HCT116 (cell line): ENCODE measurements at regions not wholly inside any gene's neighbourhood (a gene's known extent, or its start where the extent isn't known, plus 50 kb on each side); places are given as distances from the start of the nearest gene placed in this dataset.
A peak's percentile ranks its signal among the peaks of the same experiment; 100 is the strongest.

Experiments used
- ATAC-seq: fragments of 200-7000 bp; cut with Tn5 transposase; 2 replicates; pipeline ENCODE4 v1.9.1; 2020; ENCODE audit warnings: mild to moderate bottlenecking, moderate library complexity
- BruUV-seq: library from RNA; stranded (reverse); fragments of 400-500 nt; replicated peaks from 2 replicates; lab custom pipeline; 2021; lab: Mats Ljungman, UMichigan
- CTCF ChIA-PET: fragments of 300-600 bp; sonication (Branson Sonifier 250); formaldehyde crosslinking; loops from one replicate; lab custom pipeline; 2021; ENCODE audit warnings: antibody characterized with exemption; lab: Charles Lee
- POLR2A ChIA-PET: fragments of 300-600, 350-600 bp; sonication (Branson Sonifier 250); formaldehyde crosslinking; loops from one replicate; lab custom pipeline; 2021; ENCODE audit warnings: antibody characterized with exemption; lab: Charles Lee
- RAD21 ChIA-PET, 2 experiments: fragments of 300-600 bp; sonication (Branson Sonifier 250); formaldehyde crosslinking; loops; one replicate each; lab custom pipeline; 2023; ENCODE audit warnings: low total read pairs in 2 of 2; ENCODE audit not compliant: uncharacterized antibody in 2 of 2, unreplicated experiment in 2 of 2, low non-redundant PET in 1 of 2; lab: Charles Lee
- DNase-seq: peaks from one replicate; pipeline ENCODE4 v3.0.0-alpha.2; 2010; ENCODE audit warnings: low read depth, low spot score
- H2AFZ ChIP-seq: fragments of 200-600 bp; shearing (Covaris generic), sonication (generic); 2 replicates; pipeline ENCODE4 v1.6.1; 2017; ENCODE audit warnings: low read depth, mixed run types, mixed read lengths, antibody characterized with exemption, low read length; ENCODE audit not compliant: poor library complexity, severe bottlenecking
- H3K27ac ChIP-seq: 2 replicates; pipeline ENCODE4 v1.5.1; 2012; ENCODE audit warnings: low read depth, low read length
- H3K27me3 ChIP-seq: fragments of 200-600 bp; sonication (generic); 2 replicates; pipeline ENCODE4 v1.6.1; 2016; ENCODE audit warnings: mixed run types, low read length, mixed read lengths; ENCODE audit not compliant: insufficient read depth
- H3K36me3 ChIP-seq, 2 experiments: fragments of 200-500 bp in 1 of 2; fragments of 200-600 bp in 1 of 2; sonication (Bioruptor generic) in 1 of 2; sonication (generic) in 1 of 2; 2 replicates each; pipeline versions ENCODE4 v1.5.1 to v1.6.1; 2014 to 2016; ENCODE audit warnings: low read length in 2 of 2, inconsistent platforms in 1 of 2, mixed read lengths in 1 of 2, mixed run types in 1 of 2; ENCODE audit not compliant: insufficient read depth in 2 of 2, control insufficient read depth in 1 of 2
- H3K4me1 ChIP-seq, 2 experiments: fragments of 200-600 bp in 1 of 2; sonication (generic) in 1 of 2; 2 replicates each; pipeline versions ENCODE4 v1.5.1 to v1.6.1; 2012 to 2017; ENCODE audit warnings: low read length in 2 of 2, inconsistent platforms in 1 of 2, mild to moderate bottlenecking in 1 of 2, mixed read lengths in 1 of 2, mixed run types in 1 of 2, moderate library complexity in 1 of 2; ENCODE audit not compliant: insufficient read depth in 2 of 2, control insufficient read depth in 1 of 2
- H3K4me2 ChIP-seq: fragments of 200-600 bp; sonication (generic); 2 replicates; pipeline ENCODE4 v1.6.1; 2017; ENCODE audit warnings: mixed run types, low read length, mixed read lengths
- H3K4me3 ChIP-seq, 2 experiments: fragments of 200-600 bp in 1 of 2; sonication (generic) in 1 of 2; replicated peaks in 1 of 2; 2 replicates each; pipeline ENCODE4 v1.5.1; 2011 to 2016; ENCODE audit warnings: low read length in 2 of 2, control low read depth in 1 of 2, low read depth in 1 of 2, mild to moderate bottlenecking in 1 of 2, mixed read lengths in 1 of 2, mixed run types in 1 of 2
- H3K79me2 ChIP-seq: fragments of 200-600 bp; sonication (generic); 2 replicates; pipeline ENCODE4 v1.6.1; 2017; ENCODE audit warnings: mild to moderate bottlenecking, mixed run types, low read length, moderate library complexity, mixed read lengths; ENCODE audit not compliant: insufficient read depth
- H3K9ac ChIP-seq: fragments of 200-600 bp; sonication (generic); 2 replicates; pipeline ENCODE4 v1.6.1; 2016; ENCODE audit warnings: low read length, mixed read lengths
- H3K9me2 ChIP-seq: fragments of 200-600 bp; sonication (generic), shearing (Covaris generic); 2 replicates; pipeline ENCODE4 v1.6.1; 2017; ENCODE audit warnings: mixed run types, mild to moderate bottlenecking, moderate library complexity; ENCODE audit not compliant: insufficient read depth
- H3K9me3 ChIP-seq, 2 experiments: fragments of 200-500 bp in 1 of 2; fragments of 200-600 bp in 1 of 2; sonication (Bioruptor generic) in 1 of 2; sonication (generic) in 1 of 2; 2 replicates each; pipeline ENCODE4 v1.6.1; 2014 to 2017; ENCODE audit warnings: low read length in 2 of 2, mixed read lengths in 2 of 2, inconsistent platforms in 1 of 2, low read depth in 1 of 2, mild to moderate bottlenecking in 1 of 2, mixed run types in 1 of 2, moderate library complexity in 1 of 2; ENCODE audit not compliant: control insufficient read depth in 1 of 2, insufficient read depth in 1 of 2
- H4K20me1 ChIP-seq: fragments of 200-600 bp; sonication (generic), shearing (Covaris generic); 2 replicates; pipeline ENCODE4 v1.6.1; 2017; ENCODE audit warnings: mixed run types, mild to moderate bottlenecking, moderate library complexity; ENCODE audit not compliant: insufficient read depth
- ATF3 ChIP-seq: IDR thresholded peaks from 2 replicates; pipeline ENCODE4 v1.6.1; 2012
- CBX3 ChIP-seq: IDR thresholded peaks from 2 replicates; pipeline ENCODE4 v1.6.1; 2012; ENCODE audit warnings: low read depth
- CTCF ChIP-seq, 3 experiments: fragments of 200-600 bp in 1 of 3; sonication (generic) in 1 of 3; IDR thresholded peaks in 2 of 3; conservative IDR thresholded peaks in 1 of 3; 2 replicates each; pipeline ENCODE4 v1.5.1; 2012 to 2017; ENCODE audit warnings: low read depth in 2 of 3, low read length in 2 of 3, antibody characterized with exemption in 1 of 3, borderline replicate concordance in 1 of 3, control low read depth in 1 of 3, mild to moderate bottlenecking in 1 of 3, mixed read lengths in 1 of 3, mixed run types in 1 of 3, moderate library complexity in 1 of 3; ENCODE audit not compliant: insufficient read depth in 1 of 3
- EGR1 ChIP-seq: IDR thresholded peaks from 2 replicates; pipeline ENCODE4 v1.6.1; 2012; ENCODE audit warnings: low read depth
- ELF1 ChIP-seq: IDR thresholded peaks from 2 replicates; pipeline ENCODE4 v1.6.1; 2012; ENCODE audit warnings: low read depth, borderline replicate concordance
- EZH2 ChIP-seq: fragments of 200-600 bp; sonication (generic); IDR thresholded peaks from 2 replicates; pipeline ENCODE4 v1.6.1; 2017; ENCODE audit warnings: antibody characterized with exemption, mixed run types
- EZH2phosphoT487 ChIP-seq: fragments of 200-600 bp; IDR thresholded peaks from 2 replicates; pipeline ENCODE4 v1.6.1; 2018; ENCODE audit warnings: antibody characterized with exemption, borderline replicate concordance
- FOSL1 ChIP-seq: IDR thresholded peaks from 2 replicates; pipeline ENCODE4 v1.6.1; 2012; ENCODE audit warnings: low read depth
- MAX ChIP-seq: IDR thresholded peaks from 2 replicates; pipeline ENCODE4 v1.6.1; 2012
- POLR2A ChIP-seq: IDR thresholded peaks from 2 replicates; pipeline ENCODE4 v1.7.0; 2011; ENCODE audit warnings: borderline replicate concordance; ENCODE audit not compliant: insufficient read depth, insufficient read length; ENCODE audit errors: extremely low read depth
- POLR2AphosphoS5 ChIP-seq: IDR thresholded peaks from 2 replicates; pipeline ENCODE4 v1.6.1; 2011; ENCODE audit warnings: mild to moderate bottlenecking, low read depth, low read length, moderate library complexity
- RAD21 ChIP-seq: IDR thresholded peaks from 2 replicates; pipeline ENCODE4 v1.6.1; 2012; ENCODE audit warnings: low read depth, mild to moderate bottlenecking
- SIN3A ChIP-seq: IDR thresholded peaks from 2 replicates; pipeline ENCODE4 v1.6.1; 2012; ENCODE audit warnings: low read depth
- SP1 ChIP-seq: IDR thresholded peaks from 2 replicates; pipeline ENCODE4 v1.6.1; 2012; ENCODE audit warnings: low read depth
- TCF7L2 ChIP-seq: IDR thresholded peaks from 2 replicates; pipeline ENCODE4 v1.7.0; 2011; ENCODE audit warnings: borderline replicate concordance, inconsistent platforms; ENCODE audit not compliant: insufficient read depth, insufficient read length; ENCODE audit errors: extremely low read depth
- ZBTB33 ChIP-seq: IDR thresholded peaks from 2 replicates; pipeline ENCODE4 v1.6.1; 2011; ENCODE audit warnings: mild to moderate bottlenecking, low read length, moderate library complexity; ENCODE audit not compliant: insufficient replicate concordance; ENCODE audit errors: extremely low read depth
- ZNF274 ChIP-seq: fragments of 200-500 bp; sonication (Bioruptor generic); IDR thresholded peaks from 2 replicates; pipeline ENCODE4 v1.6.1; 2014; ENCODE audit warnings: mild to moderate bottlenecking, low read depth, low read length, inconsistent platforms
- intact Hi-C: fragments of 100-400 bp; cut with micrococcal nuclease; formaldehyde crosslinking; loops from 2 replicates; pipeline ENCODE4 v1.10.0; 2022

- no peak for ATAC-seq
- peak overlapping the region; percentile 41 for H2AFZ ChIP-seq
- RAD21 ChIA-PET: no interaction called here
- no peak overlapping the region for H3K4me2 ChIP-seq
- BruUV-seq: no TSS peak
- no peaks in the 10 kb centered on the region for H3K9me2 ChIP-seq
- no peak overlapping the region for H3K9ac ChIP-seq
- H3K4me3 ChIP-seq: no peak overlapping the region
- H3K4me1 ChIP-seq: no peaks in the 10 kb centered on the region
- CTCF ChIA-PET: no interaction called here
- TF ChIP-seq TCF7L2 (no peak), POLR2A (no peak), FOSL1 (no peak), SIN3A (no peak), ZNF274 (no peak), ELF1 (no peak), EZH2phosphoT487 (no peak), EGR1 (no peak), ATF3 (no peak), SP1 (no peak), RAD21 (no peak), EZH2 (no peak), ZBTB33 (no peak), CTCF (IDR thresholded peaks at IDR 0.05 in 2 of 3, conservative IDR thresholded peaks at IDR 0.05 in 1 of 3; ENCODE audit: borderline replicate concordance in 1 of 3, insufficient read depth in 1 of 3, low read depth in 2 of 3, low read length in 2 of 3) (no peak), MAX (no peak), CBX3 (no peak), POLR2AphosphoS5 (no peak)
- POLR2A ChIA-PET: no interaction called here
- H3K36me3 ChIP-seq: no peaks in the 10 kb centered on the region
- no peak overlapping the region for H3K27ac ChIP-seq
- no peaks in the 10 kb centered on the region for H3K9me3 ChIP-seq
- no peak for DNase-seq
- no peaks in the 10 kb centered on the region for H3K79me2 ChIP-seq
- intact Hi-C loops: no loop called here
- no peaks in the 10 kb centered on the region for H4K20me1 ChIP-seq
- no peaks in the 10 kb centered on the region for H3K27me3 ChIP-seq
Observed at GRCh38 chr7:47681249-47681810, 99.4 kb upstream of the TNS3 start.
